ENCODE measurements at regions not wholly inside any gene's neighbourhood (a gene's known extent, or its start where the extent isn't known, plus 50 kb on each side); places are given as distances from the start of the nearest gene placed in this dataset.
"Not testable (repeated sequence)": the region's sequence is repeated elsewhere in the genome, so short reads cannot be mapped to it uniquely, and the experiment has no call there.

- no peak for ATAC-seq
- Histone ChIP-seq H3K4me3 (no peak overlapping the region), H3K36me3 (no peaks in the 10 kb centered on the region), H3K9me3 (peaks cover 0 to 4% (median 0%) of the 10 kb centered on the region in 3 donors), H3K27me3 (no peaks in the 10 kb centered on the region), H3K4me1 (peaks cover 0 to 8% (median 0%) of the 10 kb centered on the region in 3 donors), H3K27ac (no peak overlapping the region)
- WGBS, 2 donors (ENCODE audit: low coverage in 1 of 2) = 34 to 58% methylated on average over 5 of the region's 5 CpGs
- TF ChIP-seq, protein P1, sequence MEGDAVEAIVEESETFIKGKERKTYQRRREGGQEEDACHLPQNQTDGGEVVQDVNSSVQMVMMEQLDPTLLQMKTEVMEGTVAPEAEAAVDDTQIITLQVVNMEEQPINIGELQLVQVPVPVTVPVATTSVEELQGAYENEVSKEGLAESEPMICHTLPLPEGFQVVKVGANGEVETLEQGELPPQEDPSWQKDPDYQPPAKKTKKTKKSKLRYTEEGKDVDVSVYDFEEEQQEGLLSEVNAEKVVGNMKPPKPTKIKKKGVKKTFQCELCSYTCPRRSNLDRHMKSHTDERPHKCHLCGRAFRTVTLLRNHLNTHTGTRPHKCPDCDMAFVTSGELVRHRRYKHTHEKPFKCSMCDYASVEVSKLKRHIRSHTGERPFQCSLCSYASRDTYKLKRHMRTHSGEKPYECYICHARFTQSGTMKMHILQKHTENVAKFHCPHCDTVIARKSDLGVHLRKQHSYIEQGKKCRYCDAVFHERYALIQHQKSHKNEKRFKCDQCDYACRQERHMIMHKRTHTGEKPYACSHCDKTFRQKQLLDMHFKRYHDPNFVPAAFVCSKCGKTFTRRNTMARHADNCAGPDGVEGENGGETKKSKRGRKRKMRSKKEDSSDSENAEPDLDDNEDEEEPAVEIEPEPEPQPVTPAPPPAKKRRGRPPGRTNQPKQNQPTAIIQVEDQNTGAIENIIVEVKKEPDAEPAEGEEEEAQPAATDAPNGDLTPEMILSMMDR (IDR thresholded peaks at IDR 0.05) = no peak
Observed at GRCh38 chr1:31485166-31485565, 72.2 kb downstream of the SERINC2 start.

- H3K27ac ChIP-seq = no peak overlapping the region
- peaks cover 9% of the 10 kb centered on the region for H3K27me3 ChIP-seq
- TF ChIP-seq POLR2A (IDR thresholded peaks at IDR 0.05) (no peak), POLR2AphosphoS5 (IDR thresholded peaks at IDR 0.05) (no peak), EP300 (IDR thresholded peaks at IDR 0.05) (no peak)
- TF ChIP-seq, protein P1 (IDR thresholded peaks at IDR 0.05) = no peak
- no peaks in the 10 kb centered on the region for H3K9me3 ChIP-seq
- no peak overlapping the region for H3K4me3 ChIP-seq
- H3K36me3 ChIP-seq = no peaks in the 10 kb centered on the region
- H3K4me1 ChIP-seq = peaks cover 0 to 8% (median 0%) of the 10 kb centered on the region in 3 donors
- no peak for ATAC-seq
- WGBS, 2 donors (ENCODE audit: low coverage in 1 of 2) = 85 to 95% methylated on average over 3 of the region's 3 CpGs
Observed at GRCh38 chr1:31487143-31487542, 74.1 kb downstream of the SERINC2 start.

- Histone ChIP-seq H3K27me3 (peaks cover 9% of the 10 kb centered on the region), H3K9me3 (no peaks in the 10 kb centered on the region), H3K4me3 (no peak overlapping the region), H3K4me1 (peaks cover 0 to 8% (median 0%) of the 10 kb centered on the region in 3 donors), H3K27ac (no peak overlapping the region), H3K36me3 (no peaks in the 10 kb centered on the region)
- no peak for ATAC-seq
- TF ChIP-seq EP300 (IDR thresholded peaks at IDR 0.05) (no peak), POLR2AphosphoS5 (IDR thresholded peaks at IDR 0.05) (no peak), POLR2A (IDR thresholded peaks at IDR 0.05) (no peak)
- TF ChIP-seq, protein P1 (IDR thresholded peaks at IDR 0.05) = no peak
- WGBS, 2 donors (ENCODE audit: low coverage in 1 of 2) = 40 to 74% methylated on average over 1 to 3 of the region's 5 CpGs
Observed at GRCh38 chr1:31487721-31488293, 74.8 kb downstream of the SERINC2 start.

DNA sequence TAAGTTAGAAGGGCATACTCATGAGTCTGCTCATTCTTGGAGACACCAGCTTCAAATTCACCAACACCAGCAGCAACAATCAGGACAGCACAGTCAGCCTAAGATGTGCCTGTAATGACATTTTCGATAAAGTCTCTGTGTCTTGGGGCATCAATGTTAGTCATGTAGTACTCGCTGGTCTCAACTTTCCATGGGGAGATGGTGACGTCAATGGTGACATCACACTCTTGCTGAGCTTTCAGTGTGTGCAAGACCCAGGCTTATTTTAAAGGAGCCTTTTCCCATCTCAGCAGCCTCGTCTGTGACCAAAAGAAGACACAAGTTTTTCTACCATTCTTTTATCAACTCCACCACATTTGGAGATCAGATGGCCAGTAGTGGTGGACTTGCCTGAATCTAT lies 75.5 kb downstream of the SERINC2 start:
- peaks cover 9% of the 10 kb centered on the region for H3K27me3 ChIP-seq
- H3K36me3 ChIP-seq = no peaks in the 10 kb centered on the region
- no peak overlapping the region for H3K4me3 ChIP-seq
- no peak for ATAC-seq
- H3K4me1 ChIP-seq = peaks cover 0 to 3% (median 0%) of the 10 kb centered on the region in 3 donors
- no peaks in the 10 kb centered on the region for H3K9me3 ChIP-seq
- no peak overlapping the region for H3K27ac ChIP-seq
- 79 to 88% methylated on average over 1 to 2 of the region's 4 CpGs for WGBS, 2 donors (ENCODE audit: low coverage in 1 of 2)
- no peak for TF ChIP-seq POLR2AphosphoS5 (IDR thresholded peaks at IDR 0.05)
- TF ChIP-seq POLR2A (IDR thresholded peaks at IDR 0.05) = no peak
- TF ChIP-seq EP300 (IDR thresholded peaks at IDR 0.05) = no peak

- ATAC-seq, H3K27ac ChIP-seq, H3K9me3 ChIP-seq, H3K27me3 ChIP-seq, H3K4me1 ChIP-seq, H3K4me3 ChIP-seq, H3K36me3 ChIP-seq: not testable (repeated sequence)
- WGBS, 2 donors (ENCODE audit: low coverage in 1 of 2) = 75 to 100% methylated on average over 1 to 3 of the region's 3 CpGs
Observed at GRCh38 chr1:31489575-31489974, 76.6 kb downstream of the SERINC2 start.

GRCh38 chr1:31490596-31490995 lies 77.6 kb downstream of the SERINC2 start:
- H3K27me3 ChIP-seq, H3K36me3 ChIP-seq, H3K4me3 ChIP-seq, ATAC-seq, H3K9me3 ChIP-seq, H3K27ac ChIP-seq, H3K4me1 ChIP-seq: not testable (repeated sequence)
- 17 to 33% methylated on average over 1 of the region's 1 CpG for WGBS, 2 donors (ENCODE audit: low coverage in 1 of 2)

DNA sequence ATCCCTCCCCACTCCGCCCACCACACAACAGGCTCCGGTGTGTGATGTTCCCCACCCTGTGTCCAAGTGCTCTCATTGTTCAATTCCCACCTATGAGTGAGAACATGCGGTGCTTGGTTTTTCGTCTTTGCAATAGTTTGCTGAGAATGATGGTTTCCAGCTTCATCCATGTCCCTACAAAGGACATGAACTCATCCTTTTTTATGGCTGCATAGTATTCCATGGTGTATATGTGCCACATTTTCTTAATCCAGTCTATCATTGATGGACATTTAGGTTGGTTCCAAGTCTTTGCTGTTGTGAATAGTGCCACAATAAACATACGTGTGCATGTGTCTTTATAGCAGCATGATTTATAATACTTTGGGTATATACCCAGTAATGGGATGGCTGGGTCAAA lies 81.0 kb upstream of the TINAGL1 start:
- H3K27me3 ChIP-seq, H3K4me1 ChIP-seq, H3K9me3 ChIP-seq, H3K4me3 ChIP-seq, H3K27ac ChIP-seq, H3K36me3 ChIP-seq, ATAC-seq: not testable (repeated sequence)
- 93 to 100% methylated on average over 2 to 4 of the region's 5 CpGs for WGBS, 2 donors (ENCODE audit: low coverage in 1 of 2)

GRCh38 chr1:31495770-31496169 lies 80.5 kb upstream of the TINAGL1 start:
- H3K27me3 ChIP-seq, ATAC-seq, H3K27ac ChIP-seq, H3K4me1 ChIP-seq, H3K36me3 ChIP-seq, H3K9me3 ChIP-seq, H3K4me3 ChIP-seq: not testable (repeated sequence)
- 70 to 93% methylated on average over 2 of the region's 2 CpGs for WGBS, 2 donors (ENCODE audit: low coverage in 1 of 2)

All from gastroesophageal sphincter (tissue), 4 donors.